Esophagus mucosa (tissue), 1 donor: ENCODE measurements at regions not wholly inside any gene's neighbourhood (a gene's known extent, or its start where the extent isn't known, plus 50 kb on each side); places are given as distances from the start of the nearest gene placed in this dataset.
A peak's percentile ranks its signal among the peaks of the same experiment; 100 is the strongest.
"Not testable (repeated sequence)": the region's sequence is repeated elsewhere in the genome, so short reads cannot be mapped to it uniquely, and the experiment has no call there.

Experiments used
- ATAC-seq: fragments of 200-7000 bp; cut with Tn5 transposase; one replicate; pipeline ENCODE4 v1.9.1; 2020
- donor health status: DM: yes; HTN: yes; CAD: no.

- peak; percentile 16 for ATAC-seq
These were observed 63.0 kb upstream of the ENPP6 start for GRCh38 chr4:184280591-184281071.

- no peak for ATAC-seq
These were observed 62.5 kb upstream of the ENPP6 start for GRCh38 chr4:184280137-184280536.

- ATAC-seq: no peak
These were observed 61.9 kb upstream of the ENPP6 start for GRCh38 chr4:184279496-184280061.

- ATAC-seq: not testable (repeated sequence)
These were observed 60.1 kb upstream of the ENPP6 start for GRCh38 chr4:184277769-184278168.

GRCh38 chr4:184277010-184277409 lies 59.3 kb upstream of the ENPP6 start:
- not testable (repeated sequence) for ATAC-seq

- ATAC-seq: not testable (repeated sequence)
These were observed 58.7 kb upstream of the ENPP6 start for GRCh38 chr4:184276346-184276745.

- ATAC-seq: no peak
These were observed 58.1 kb upstream of the ENPP6 start for GRCh38 chr4:184275766-184276165.

GRCh38 chr4:184274286-184274951 lies 56.7 kb upstream of the ENPP6 start:
- ATAC-seq: no peak

GRCh38 chr4:184273166-184274147 lies 55.8 kb upstream of the ENPP6 start:
- no peak for ATAC-seq

- no peak for ATAC-seq
These were observed 53.2 kb upstream of the ENPP6 start for GRCh38 chr4:184270808-184271413.

- ATAC-seq: no peak
These were observed 52.3 kb upstream of the ENPP6 start for GRCh38 chr4:184269879-184270430.

GRCh38 chr4:184268584-184269160 lies 51.0 kb upstream of the ENPP6 start:
- no peak for ATAC-seq

- peak; percentile 63 for ATAC-seq
These were observed 50.3 kb upstream of the ENPP6 start for GRCh38 chr4:184267673-184268583.
